Neural progenitor cell (in vitro differentiated cells): ENCODE measurements at regions not wholly inside any gene's neighbourhood (a gene's known extent, or its start where the extent isn't known, plus 50 kb on each side); places are given as distances from the start of the nearest gene placed in this dataset.

Experiments used
- DNase-seq: peaks from one replicate; pipeline ENCODE4 v3.0.0-alpha.2; 2016; ENCODE audit warnings: low spot score
- H2AFZ ChIP-seq: fragments of 200-600 bp; sonication (generic); replicated peaks from 2 replicates; pipeline ENCODE4 v1.6.1; 2016; ENCODE audit warnings: antibody characterized with exemption
- H3F3A ChIP-seq: fragments of 200-600 bp; sonication (generic); 2 replicates; pipeline ENCODE4 v1.6.1; 2016; ENCODE audit warnings: antibody characterized with exemption, low read depth
- H3K27ac ChIP-seq: fragments of 200-600 bp; sonication (generic); 2 replicates; pipeline ENCODE4 v1.5.1; 2016; ENCODE audit warnings: mild to moderate bottlenecking
- H3K27me3 ChIP-seq: fragments of 200-600 bp; sonication (generic); 2 replicates; pipeline ENCODE4 v1.6.1; 2016; ENCODE audit warnings: mild to moderate bottlenecking, moderate library complexity
- H3K36me3 ChIP-seq: fragments of 200-600 bp; sonication (generic); 2 replicates; pipeline ENCODE4 v1.5.1; 2016
- H3K4me1 ChIP-seq: fragments of 200-600 bp; sonication (generic); 2 replicates; pipeline ENCODE4 v1.6.1; 2016; ENCODE audit warnings: mixed run types
- H3K4me2 ChIP-seq: fragments of 200-600 bp; sonication (generic); 2 replicates; pipeline ENCODE4 v1.6.1; 2016
- H3K4me3 ChIP-seq: fragments of 200-600 bp; sonication (generic); 2 replicates; pipeline ENCODE4 v1.5.1; 2016
- H3K79me2 ChIP-seq: fragments of 200-600 bp; sonication (generic); 2 replicates; pipeline ENCODE4 v1.6.1; 2016; ENCODE audit warnings: low read depth
- H3K9ac ChIP-seq: fragments of 200-600 bp; sonication (generic); 2 replicates; pipeline ENCODE4 v1.6.1; 2016
- H3K9me3 ChIP-seq: fragments of 200-600 bp; sonication (generic); 2 replicates; pipeline ENCODE4 v1.5.1; 2016; ENCODE audit warnings: low read depth
- H4K20me1 ChIP-seq: fragments of 200-600 bp; sonication (generic); 2 replicates; pipeline ENCODE4 v1.6.1; 2016; ENCODE audit warnings: low read depth
- H3K27ac Mint-ChIP-seq: 3 replicates; pipeline ENCODE4 v1.8.0; 2021; ENCODE audit warnings: mixed read lengths
- H3K27me3 Mint-ChIP-seq: 2 replicates; pipeline ENCODE4 v1.8.0; 2022; ENCODE audit warnings: low read depth, mild to moderate bottlenecking, inconsistent platforms, moderate library complexity, mixed read lengths; ENCODE audit not compliant: insufficient read depth
- H3K36me3 Mint-ChIP-seq: 3 replicates; pipeline ENCODE4 v1.8.0; 2021; ENCODE audit warnings: mixed read lengths
- H3K4me1 Mint-ChIP-seq: 3 replicates; pipeline ENCODE4 v1.8.0; 2021; ENCODE audit warnings: mixed read lengths
- H3K4me3 Mint-ChIP-seq: 3 replicates; pipeline ENCODE4 v1.8.0; 2021; ENCODE audit warnings: mild to moderate bottlenecking, moderate library complexity, mixed read lengths
- H3K9me3 Mint-ChIP-seq: 3 replicates; pipeline ENCODE4 v1.8.0; 2020; ENCODE audit warnings: mixed read lengths
- CTCF ChIP-seq: fragments of 200-600 bp; sonication (generic); IDR thresholded peaks from 2 replicates; pipeline ENCODE4 v1.5.1; 2017; ENCODE audit warnings: antibody characterized with exemption, mild to moderate bottlenecking
- EZH2 ChIP-seq: fragments of 200-600 bp; sonication (generic); IDR thresholded peaks from 2 replicates; pipeline ENCODE4 v1.6.1; 2017; ENCODE audit warnings: antibody characterized with exemption, mild to moderate bottlenecking, moderate library complexity
- EZH2phosphoT487 ChIP-seq: fragments of 200-600 bp; sonication (generic); IDR thresholded peaks from 2 replicates; pipeline ENCODE4 v1.6.1; 2017; ENCODE audit warnings: antibody characterized with exemption

DNA sequence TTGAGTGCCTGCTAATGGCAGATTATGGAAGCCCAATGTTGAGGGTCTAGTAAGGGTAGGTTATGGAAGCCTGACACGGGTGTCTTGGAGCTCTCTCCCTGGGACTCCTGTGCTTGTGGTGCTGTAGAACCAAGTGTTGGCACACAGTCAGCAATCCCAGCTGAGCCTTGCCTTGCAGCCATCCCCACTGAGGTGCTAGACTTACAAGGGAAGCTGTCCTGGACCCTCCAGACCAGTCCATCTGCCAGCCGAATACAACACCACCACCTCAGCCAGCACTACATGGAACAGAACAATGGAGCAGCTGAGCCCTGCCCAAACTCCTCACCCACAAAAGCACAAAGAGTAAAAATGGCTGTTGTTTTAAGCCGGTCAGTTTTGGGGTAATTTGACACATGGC, 90.5 kb upstream of the DNAH5 start:
- Histone ChIP-seq H3K4me2 (no peak overlapping the region), H3K4me1 (peaks cover 24% of the 10 kb centered on the region), H4K20me1 (no peaks in the 10 kb centered on the region), H3K27me3 (no peaks in the 10 kb centered on the region), H3F3A (peaks cover 18% of the 10 kb centered on the region), H3K4me3 (no peak overlapping the region), H3K79me2 (no peaks in the 10 kb centered on the region), H3K9me3 (no peaks in the 10 kb centered on the region), H2AFZ (peak overlapping the region; percentile 64), H3K36me3 (no peaks in the 10 kb centered on the region), H3K9ac (no peak overlapping the region), H3K27ac (no peak overlapping the region)
- peaks cover 6% of the 10 kb centered on the region for H3K27me3 Mint-ChIP-seq
- peaks cover 4% of the 10 kb centered on the region for H3K9me3 Mint-ChIP-seq
- peaks cover 38% of the 10 kb centered on the region for H3K4me1 Mint-ChIP-seq
- no peak for DNase-seq
- H3K36me3 Mint-ChIP-seq, result no peaks in the 10 kb centered on the region
- no peak overlapping the region for H3K4me3 Mint-ChIP-seq
- H3K27ac Mint-ChIP-seq, result no peak overlapping the region
- no peak for TF ChIP-seq EZH2
- no peak for TF ChIP-seq EZH2phosphoT487
- no peak for TF ChIP-seq CTCF

GRCh38 chr5:14032918-14033317, 88.4 kb upstream of the DNAH5 start:
- H2AFZ ChIP-seq, result no peak overlapping the region
- H3K4me1 ChIP-seq, result peaks cover 24% of the 10 kb centered on the region
- no peak overlapping the region for H3K27ac Mint-ChIP-seq
- H3K4me1 Mint-ChIP-seq, result peaks cover 27% of the 10 kb centered on the region
- H3K27me3 ChIP-seq, result no peaks in the 10 kb centered on the region
- H3K27ac ChIP-seq, result no peak overlapping the region
- H3F3A ChIP-seq, result peaks cover 18% of the 10 kb centered on the region
- H3K4me3 ChIP-seq, result no peak overlapping the region
- no peaks in the 10 kb centered on the region for H4K20me1 ChIP-seq
- H3K9me3 Mint-ChIP-seq, result peaks cover 4% of the 10 kb centered on the region
- no peaks in the 10 kb centered on the region for H3K9me3 ChIP-seq
- H3K9ac ChIP-seq, result no peak overlapping the region
- no peaks in the 10 kb centered on the region for H3K36me3 Mint-ChIP-seq
- H3K36me3 ChIP-seq, result no peaks in the 10 kb centered on the region
- no peak overlapping the region for H3K4me3 Mint-ChIP-seq
- TF ChIP-seq EZH2phosphoT487 (no peak), CTCF (no peak), EZH2 (no peak)
- no peak overlapping the region for H3K4me2 ChIP-seq
- no peak for DNase-seq
- H3K79me2 ChIP-seq, result no peaks in the 10 kb centered on the region
- peaks cover 2% of the 10 kb centered on the region for H3K27me3 Mint-ChIP-seq

DNA sequence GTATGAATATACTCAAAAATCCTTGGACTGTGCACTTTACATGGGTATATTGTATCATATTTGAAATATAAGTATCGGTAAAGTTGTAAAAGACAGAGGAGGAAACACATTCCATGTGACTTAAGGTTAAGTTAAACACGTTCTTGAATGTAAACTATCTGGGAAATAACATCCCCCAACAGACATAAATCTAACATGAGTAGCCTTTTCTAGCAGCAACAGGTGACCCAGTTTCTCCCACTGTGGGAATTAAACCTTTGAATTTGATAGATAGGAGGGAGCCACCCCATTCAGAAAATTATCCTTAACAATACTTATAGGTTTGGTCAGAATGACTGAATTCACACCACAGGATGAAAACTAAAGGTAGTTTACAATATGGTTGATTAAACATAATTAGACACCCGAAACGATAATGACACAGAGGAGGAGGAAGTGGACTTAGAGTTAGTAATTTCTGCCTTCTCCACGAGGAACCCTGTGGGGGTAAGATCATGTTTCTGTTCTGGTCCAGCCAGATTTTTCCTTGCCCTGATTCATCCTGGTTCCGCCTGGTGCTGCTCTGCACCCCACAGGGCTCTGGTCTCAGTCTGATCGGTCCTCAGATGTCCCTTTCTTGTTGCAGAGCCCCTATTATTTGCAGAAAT, 84.6 kb upstream of the DNAH5 start:
- H3K9me3 ChIP-seq, result no peaks in the 10 kb centered on the region
- no peaks in the 10 kb centered on the region for H3K79me2 ChIP-seq
- Mint-ChIP-seq H3K9me3 (peaks cover 2% of the 10 kb centered on the region), H3K27me3 (peaks cover 2% of the 10 kb centered on the region), H3K4me1 (no peaks in the 10 kb centered on the region), H3K27ac (no peak overlapping the region), H3K4me3 (no peak overlapping the region), H3K36me3 (no peaks in the 10 kb centered on the region)
- no peaks in the 10 kb centered on the region for H3K36me3 ChIP-seq
- H3K9ac ChIP-seq, result no peak overlapping the region
- no peak overlapping the region for H3K4me2 ChIP-seq
- H3K4me1 ChIP-seq, result no peaks in the 10 kb centered on the region
- H4K20me1 ChIP-seq, result no peaks in the 10 kb centered on the region
- DNase-seq, result no peak
- H2AFZ ChIP-seq, result no peak overlapping the region
- TF ChIP-seq EZH2phosphoT487 (no peak), EZH2 (no peak), CTCF (no peak)
- H3K27ac ChIP-seq, result no peak overlapping the region
- no peaks in the 10 kb centered on the region for H3F3A ChIP-seq
- H3K27me3 ChIP-seq, result no peaks in the 10 kb centered on the region
- no peak overlapping the region for H3K4me3 ChIP-seq
